Gastrocnemius medialis (tissue), 4 donors: ENCODE measurements at regions not wholly inside any gene's neighbourhood (a gene's known extent, or its start where the extent isn't known, plus 50 kb on each side); places are given as distances from the start of the nearest gene placed in this dataset.

ENCODE experiments used
- POLR2A ChIP-seq, 2 donors: fragments of 450-650 bp; IDR thresholded peaks; one replicate each; pipeline ENCODE4 v1.6.1; 2017; ENCODE audit warnings: antibody characterized with exemption in 2 of 2, mild to moderate bottlenecking in 2 of 2, moderate library complexity in 2 of 2
- TF ChIP-seq, protein P1 (sequence below), 5 experiments: fragments of 450-650 bp in 3 of 5; fragments of 200-600 bp in 2 of 5; sonication (generic) in 2 of 5; IDR thresholded peaks in 4 of 5; conservative IDR thresholded peaks in 1 of 5; 1 replicate in 4 of 5; 2 replicates in 1 of 5; pipeline ENCODE4 v1.5.1; 2016 to 2019; ENCODE audit warnings: antibody characterized with exemption in 5 of 5, mild to moderate bottlenecking in 3 of 5, moderate library complexity in 3 of 5

GRCh38 chr16:54654429-54654828, 276.2 kb upstream of the IRX5 start:
- TF ChIP-seq, protein P1, sequence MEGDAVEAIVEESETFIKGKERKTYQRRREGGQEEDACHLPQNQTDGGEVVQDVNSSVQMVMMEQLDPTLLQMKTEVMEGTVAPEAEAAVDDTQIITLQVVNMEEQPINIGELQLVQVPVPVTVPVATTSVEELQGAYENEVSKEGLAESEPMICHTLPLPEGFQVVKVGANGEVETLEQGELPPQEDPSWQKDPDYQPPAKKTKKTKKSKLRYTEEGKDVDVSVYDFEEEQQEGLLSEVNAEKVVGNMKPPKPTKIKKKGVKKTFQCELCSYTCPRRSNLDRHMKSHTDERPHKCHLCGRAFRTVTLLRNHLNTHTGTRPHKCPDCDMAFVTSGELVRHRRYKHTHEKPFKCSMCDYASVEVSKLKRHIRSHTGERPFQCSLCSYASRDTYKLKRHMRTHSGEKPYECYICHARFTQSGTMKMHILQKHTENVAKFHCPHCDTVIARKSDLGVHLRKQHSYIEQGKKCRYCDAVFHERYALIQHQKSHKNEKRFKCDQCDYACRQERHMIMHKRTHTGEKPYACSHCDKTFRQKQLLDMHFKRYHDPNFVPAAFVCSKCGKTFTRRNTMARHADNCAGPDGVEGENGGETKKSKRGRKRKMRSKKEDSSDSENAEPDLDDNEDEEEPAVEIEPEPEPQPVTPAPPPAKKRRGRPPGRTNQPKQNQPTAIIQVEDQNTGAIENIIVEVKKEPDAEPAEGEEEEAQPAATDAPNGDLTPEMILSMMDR (IDR thresholded peaks at IDR 0.05 in 4 of 5, conservative IDR thresholded peaks at IDR 0.05 in 1 of 5), result no peak
- TF ChIP-seq POLR2A (IDR thresholded peaks at IDR 0.05), result no peak
